HepG2 (cell line): ENCODE measurements at regions not wholly inside any gene's neighbourhood (a gene's known extent, or its start where the extent isn't known, plus 50 kb on each side); places are given as distances from the start of the nearest gene placed in this dataset.

Source experiments
- ATAC-seq: fragments of 200-7000 bp; cut with Tn5 transposase; 3 replicates; pipeline ENCODE4 v1.9.1; 2020; ENCODE audit warnings: mild to moderate bottlenecking, moderate library complexity
- BruUV-seq: library from RNA; stranded (reverse); fragments of 400-500 nt; replicated peaks from 2 replicates; lab custom pipeline; 2021; lab: Mats Ljungman, UMichigan
- CTCF ChIA-PET: fragments of 300-600 bp; formaldehyde crosslinking; extraction: SDS; loops from one replicate; lab custom pipeline; 2021; ENCODE audit warnings: low total read pairs, inconsistent platforms, low intra/inter-chr PET ratio; lab: Yijun Ruan, JAX
- POLR2A ChIA-PET: fragments of 350-600 bp; sonication (Branson Sonifier 250); formaldehyde crosslinking; loops from one replicate; lab custom pipeline; 2020; ENCODE audit warnings: antibody characterized with exemption, inconsistent platforms; lab: Yijun Ruan, JAX
- DNase-seq: peaks from one replicate; pipeline ENCODE4 v3.0.0-alpha.2; 2015; ENCODE audit warnings: low spot score
- FAIRE-seq: peaks from 3 replicates; lab custom pipeline; 2011; peaks lifted over from hg19 to GRCh38; lab: Jason Lieb, UNC
- H2AFZ ChIP-seq: one replicate; pipeline ENCODE4 v1.6.1; 2011; ENCODE audit warnings: low read length, inconsistent platforms
- H3K27ac ChIP-seq: fragments of 300-600 bp; 3 replicates; pipeline ENCODE4 v1.8.0; 2011; ENCODE audit warnings: mixed run types, mild to moderate bottlenecking, mixed read lengths, low read length, inconsistent platforms; ENCODE audit not compliant: insufficient read depth; ENCODE audit errors: extremely low read length
- H3K27me3 ChIP-seq, 2 experiments: fragments of 200-600 bp in 1 of 2; 2 replicates in 1 of 2; 3 replicates in 1 of 2; pipeline versions ENCODE4 v1.6.0 to v1.8.0; 2011; ENCODE audit warnings: low read length in 2 of 2, mild to moderate bottlenecking in 2 of 2, moderate library complexity in 2 of 2, inconsistent platforms in 1 of 2; ENCODE audit not compliant: insufficient read depth in 2 of 2, control insufficient read depth in 1 of 2
- H3K36me3 ChIP-seq, 2 experiments: fragments of 200-600 bp in 1 of 2; replicated peaks in 1 of 2; 2 replicates in 1 of 2; 3 replicates in 1 of 2; pipeline versions ENCODE4 v1.5.1 to v1.8.0; 2011; ENCODE audit warnings: low read length in 2 of 2, inconsistent platforms in 1 of 2; ENCODE audit not compliant: insufficient read depth in 2 of 2, control insufficient read depth in 1 of 2
- H3K4me1 ChIP-seq: 2 replicates; pipeline ENCODE4 v1.5.1; 2012; ENCODE audit warnings: low read length, inconsistent platforms; ENCODE audit not compliant: insufficient read depth
- H3K4me2 ChIP-seq: 2 replicates; pipeline ENCODE4 v1.6.0; 2011; ENCODE audit warnings: low read depth, low read length, inconsistent platforms
- H3K4me3 ChIP-seq, 3 experiments: fragments of 200-600 bp in 1 of 3; sonication (generic), shearing (Covaris generic) in 1 of 3; replicated peaks in 1 of 3; 2 replicates each; pipeline ENCODE4 v1.5.1; 2011 to 2016; ENCODE audit warnings: low read length in 3 of 3, inconsistent platforms in 2 of 3, low read depth in 2 of 3, mild to moderate bottlenecking in 2 of 3, control low read depth in 1 of 3, mixed read lengths in 1 of 3; ENCODE audit not compliant: insufficient read depth in 1 of 3
- H3K79me2 ChIP-seq: one replicate; pipeline ENCODE4 v1.6.1; 2011; ENCODE audit warnings: low read length, inconsistent platforms; ENCODE audit not compliant: insufficient read depth
- H3K9ac ChIP-seq: 2 replicates; pipeline ENCODE4 v1.6.0; 2011; ENCODE audit warnings: mild to moderate bottlenecking, low read depth, low read length, inconsistent platforms; ENCODE audit not compliant: insufficient read depth
- H3K9me3 ChIP-seq: 2 replicates; pipeline ENCODE4 v1.5.1; 2012; ENCODE audit warnings: mild to moderate bottlenecking, low read length
- H4K20me1 ChIP-seq: 2 replicates; pipeline ENCODE4 v1.6.0; 2011; ENCODE audit warnings: inconsistent platforms, mild to moderate bottlenecking, low read length, moderate library complexity; ENCODE audit not compliant: insufficient read depth
- ATF7 ChIP-seq, 2 experiments: fragments of 450-650 bp in 1 of 2; sonication (generic) in 1 of 2; formaldehyde crosslinking in 1 of 2; IDR thresholded peaks; 2 replicates each; pipeline versions ENCODE4 v1.4.0 to v1.6.1; 2016 to 2020; ENCODE audit warnings: antibody characterized with exemption in 1 of 2, mild to moderate bottlenecking in 1 of 2, missing genetic modification reagents in 1 of 2
- BATF2 ChIP-seq: sonication (generic); formaldehyde crosslinking; IDR thresholded peaks from 2 replicates; pipeline ENCODE4 v1.8.0; 2022; ENCODE audit warnings: mild to moderate bottlenecking, missing genetic modification reagents, moderate library complexity
- BRD4 ChIP-seq: sonication (generic); formaldehyde crosslinking; IDR thresholded peaks from 2 replicates; pipeline ENCODE4 v1.4.0; 2020; ENCODE audit warnings: missing genetic modification reagents
- GRHL1 ChIP-seq: sonication (generic); formaldehyde crosslinking; conservative IDR thresholded peaks from 2 replicates; pipeline ENCODE4 v1.8.0; 2022; ENCODE audit warnings: missing genetic modification reagents
- HINFP ChIP-seq: sonication (generic); formaldehyde crosslinking; IDR thresholded peaks from 2 replicates; pipeline ENCODE4 v1.4.0; 2020; ENCODE audit warnings: low read depth, mild to moderate bottlenecking, missing genetic modification reagents
- JUN ChIP-seq: sonication (generic); formaldehyde crosslinking; IDR thresholded peaks from 2 replicates; pipeline ENCODE4 v1.4.0; 2020; ENCODE audit warnings: mild to moderate bottlenecking, missing genetic modification reagents
- KLF13 ChIP-seq: sonication (generic); formaldehyde crosslinking; IDR thresholded peaks from 2 replicates; pipeline ENCODE4 v1.4.0; 2020; ENCODE audit warnings: mild to moderate bottlenecking, missing genetic modification reagents
- NFYB ChIP-seq: sonication (generic); formaldehyde crosslinking; IDR thresholded peaks from 2 replicates; pipeline ENCODE4 v1.4.0; 2020; ENCODE audit warnings: missing genetic modification reagents
- TCF7 ChIP-seq: sonication (generic); IDR thresholded peaks from 2 replicates; pipeline ENCODE4 v1.6.1; 2016; ENCODE audit warnings: antibody characterized with exemption, low read depth
- ZBTB46 ChIP-seq: sonication (generic); formaldehyde crosslinking; IDR thresholded peaks from 2 replicates; pipeline ENCODE4 v1.4.0; 2020; ENCODE audit warnings: mild to moderate bottlenecking, missing genetic modification reagents, borderline replicate concordance
- ZFP36 ChIP-seq: fragments of 150-350 bp; IDR thresholded peaks from 2 replicates; pipeline ENCODE4 v1.6.1; 2018; ENCODE audit warnings: borderline replicate concordance, low read length, low read depth; ENCODE audit not compliant: partially characterized antibody
- ZFP91 ChIP-seq: sonication (generic); formaldehyde crosslinking; IDR thresholded peaks from 2 replicates; pipeline ENCODE4 v1.9.0; 2022; ENCODE audit warnings: missing genetic modification reagents, mild to moderate bottlenecking, borderline replicate concordance
- ZNF512B ChIP-seq: sonication (generic); formaldehyde crosslinking; IDR thresholded peaks from 2 replicates; pipeline ENCODE4 v1.5.1; 2020; ENCODE audit warnings: missing genetic modification reagents, mild to moderate bottlenecking, borderline replicate concordance
- in situ Hi-C: cut with HindIII; loops from 2 replicates; pipeline ENCODE4 v1.10.0; 2017; ENCODE audit warnings: low pct_unique_long_range_greater_than_20kb; ENCODE audit not compliant: extremely low pct_ligation_motif_present
- intact Hi-C: fragments of 100-400 bp; cut with micrococcal nuclease; formaldehyde crosslinking; loops from one replicate; pipeline ENCODE4 v1.10.0; 2022; ENCODE audit not compliant: unreplicated experiment

- no peak for TF ChIP-seq JUN (CRISPR knock-in tag)
- no peak for TF ChIP-seq GRHL1 (CRISPR knock-in tag)
- no peak for TF ChIP-seq ZBTB46 (CRISPR knock-in tag)
- no peak for TF ChIP-seq BRD4 (CRISPR knock-in tag)
- no peak for TF ChIP-seq KLF13
- TF ChIP-seq HINFP (CRISPR knock-in tag): no peak
- TF ChIP-seq NFYB (CRISPR knock-in tag): no peak
- no peak for TF ChIP-seq ATF7 (IDR thresholded peaks at IDR 0.05)
- no peak for TF ChIP-seq ATF7 (CRISPR knock-in tag; IDR thresholded peaks at IDR 0.05)
Measured at GRCh38 chr13:106696140-106696539, 128.2 kb upstream of the ARGLU1 start (continued).

- intact Hi-C loops (no loop called here), in situ Hi-C loops (no loop called here)
- H3K9ac ChIP-seq: no peak overlapping the region
- no peak overlapping the region for H3K27ac ChIP-seq
- H2AFZ ChIP-seq: no peak overlapping the region
- no peaks in the 10 kb centered on the region for H3K4me1 ChIP-seq
- FAIRE-seq: no peak
- no peak for ATAC-seq
- ChIA-PET POLR2A (no interaction called here), CTCF (no interaction called here)
- no peaks in the 10 kb centered on the region for H3K9me3 ChIP-seq
- H4K20me1 ChIP-seq: no peaks in the 10 kb centered on the region
- no peak overlapping the region for H3K4me3 ChIP-seq
- no TSS peak for BruUV-seq
- no peak for DNase-seq
- no peaks in the 10 kb centered on the region for H3K27me3 ChIP-seq
- H3K36me3 ChIP-seq: no peaks in the 10 kb centered on the region
- H3K79me2 ChIP-seq: no peaks in the 10 kb centered on the region
- no peak overlapping the region for H3K4me2 ChIP-seq
- no peak for TF ChIP-seq TCF7
- no peak for TF ChIP-seq BATF2 (CRISPR knock-in tag)
- TF ChIP-seq ZFP36: no peak
- no peak for TF ChIP-seq ZNF512B (CRISPR knock-in tag)
- TF ChIP-seq ZFP91 (CRISPR knock-in tag): no peak
Measured at GRCh38 chr13:106695139-106695538, 127.2 kb upstream of the ARGLU1 start.
